ENCODE measurements at regions not wholly inside any gene's neighbourhood (a gene's known extent, or its start where the extent isn't known, plus 50 kb on each side); places are given as distances from the start of the nearest gene placed in this dataset.

GRCh38 chr2:136645236-136645828 lies 120.0 kb upstream of the THSD7B start:
- H3K27ac Mint-ChIP-seq, result no peak overlapping the region
- no peak for ATAC-seq
- H3K4me3 Mint-ChIP-seq, result no peak overlapping the region
- no peak for DNase-seq
- no peaks in the 10 kb centered on the region for H3K9me3 ChIP-seq (ENCODE audit: control insufficient read depth, low read length, poor library complexity, severe bottlenecking)
- H3K27me3 Mint-ChIP-seq, result peaks cover 28% of the 10 kb centered on the region
- no peaks in the 10 kb centered on the region for H3K4me1 Mint-ChIP-seq
- no peaks in the 10 kb centered on the region for H3K36me3 Mint-ChIP-seq (ENCODE audit: low read depth)

- no peak for ATAC-seq
- no peak for DNase-seq
- no peaks in the 10 kb centered on the region for H3K36me3 Mint-ChIP-seq (ENCODE audit: low read depth)
- H3K4me1 Mint-ChIP-seq, result no peaks in the 10 kb centered on the region
- peaks cover 24% of the 10 kb centered on the region for H3K27me3 Mint-ChIP-seq
- H3K9me3 ChIP-seq (ENCODE audit: control insufficient read depth, low read length, poor library complexity, severe bottlenecking), result no peaks in the 10 kb centered on the region
- H3K27ac Mint-ChIP-seq, result no peak overlapping the region
- H3K4me3 Mint-ChIP-seq, result no peak overlapping the region
These were observed 125.7 kb upstream of the THSD7B start for GRCh38 chr2:136639651-136640050.

GRCh38 chr2:136638193-136638592 lies 127.2 kb upstream of the THSD7B start:
- H3K9me3 ChIP-seq (ENCODE audit: control insufficient read depth, low read length, poor library complexity, severe bottlenecking), result no peaks in the 10 kb centered on the region
- Mint-ChIP-seq H3K4me1 (no peaks in the 10 kb centered on the region), H3K27me3 (peaks cover 24% of the 10 kb centered on the region), H3K36me3 (ENCODE audit: low read depth) (no peaks in the 10 kb centered on the region), H3K27ac (no peak overlapping the region), H3K4me3 (no peak overlapping the region)
- ATAC-seq, result no peak
- no peak for DNase-seq

- Mint-ChIP-seq H3K27ac (no peak overlapping the region), H3K4me3 (no peak overlapping the region), H3K27me3 (peaks cover 24% of the 10 kb centered on the region), H3K36me3 (ENCODE audit: low read depth) (no peaks in the 10 kb centered on the region), H3K4me1 (no peaks in the 10 kb centered on the region)
- H3K9me3 ChIP-seq (ENCODE audit: control insufficient read depth, low read length, poor library complexity, severe bottlenecking), result no peaks in the 10 kb centered on the region
- no peak for ATAC-seq
- no peak for DNase-seq
These were observed 127.9 kb upstream of the THSD7B start for GRCh38 chr2:136637402-136637801.

- Mint-ChIP-seq H3K36me3 (ENCODE audit: low read depth) (peaks cover 3% of the 10 kb centered on the region), H3K4me1 (no peaks in the 10 kb centered on the region), H3K27ac (no peak overlapping the region), H3K4me3 (no peak overlapping the region), H3K27me3 (peaks cover 46% of the 10 kb centered on the region)
- ATAC-seq, result no peak
- no peak for DNase-seq
- no peaks in the 10 kb centered on the region for H3K9me3 ChIP-seq (ENCODE audit: control insufficient read depth, low read length, poor library complexity, severe bottlenecking)
These were observed 136.9 kb upstream of the THSD7B start for GRCh38 chr2:136628490-136628889.

- H3K4me3 Mint-ChIP-seq, result no peak overlapping the region
- no peak overlapping the region for H3K27ac Mint-ChIP-seq
- H3K9me3 ChIP-seq (ENCODE audit: control insufficient read depth, low read length, poor library complexity, severe bottlenecking), result no peaks in the 10 kb centered on the region
- ATAC-seq (no peak), DNase-seq (no peak)
- H3K27me3 Mint-ChIP-seq, result peaks cover 12% of the 10 kb centered on the region
- H3K4me1 Mint-ChIP-seq, result no peaks in the 10 kb centered on the region
- H3K36me3 Mint-ChIP-seq (ENCODE audit: low read depth), result no peaks in the 10 kb centered on the region
These were observed 152.2 kb upstream of the THSD7B start for GRCh38 chr2:136613096-136613495.

- no peak for DNase-seq
- Mint-ChIP-seq H3K36me3 (ENCODE audit: low read depth) (no peaks in the 10 kb centered on the region), H3K27ac (no peak overlapping the region), H3K4me3 (no peak overlapping the region), H3K27me3 (peaks cover 20% of the 10 kb centered on the region), H3K4me1 (no peaks in the 10 kb centered on the region)
- no peak for ATAC-seq
- H3K9me3 ChIP-seq (ENCODE audit: control insufficient read depth, low read length, poor library complexity, severe bottlenecking), result no peaks in the 10 kb centered on the region
These were observed 153.3 kb upstream of the THSD7B start for GRCh38 chr2:136612079-136612478.

GRCh38 chr2:136611451-136611850 lies 153.9 kb upstream of the THSD7B start:
- DNase-seq (no peak), ATAC-seq (no peak)
- H3K27me3 Mint-ChIP-seq, result peaks cover 20% of the 10 kb centered on the region
- no peaks in the 10 kb centered on the region for H3K36me3 Mint-ChIP-seq (ENCODE audit: low read depth)
- H3K4me1 Mint-ChIP-seq, result no peaks in the 10 kb centered on the region
- no peaks in the 10 kb centered on the region for H3K9me3 ChIP-seq (ENCODE audit: control insufficient read depth, low read length, poor library complexity, severe bottlenecking)
- H3K4me3 Mint-ChIP-seq, result no peak overlapping the region
- no peak overlapping the region for H3K27ac Mint-ChIP-seq

GRCh38 chr2:136582628-136583205 lies 182.6 kb upstream of the THSD7B start:
- DNase-seq, result no peak
- peaks cover 5% of the 10 kb centered on the region for H3K27me3 Mint-ChIP-seq
- H3K9me3 ChIP-seq (ENCODE audit: control insufficient read depth, low read length, poor library complexity, severe bottlenecking), result no peaks in the 10 kb centered on the region
- no peak for ATAC-seq
- H3K36me3 Mint-ChIP-seq (ENCODE audit: low read depth), result no peaks in the 10 kb centered on the region
- H3K4me1 Mint-ChIP-seq, result no peaks in the 10 kb centered on the region
- H3K27ac Mint-ChIP-seq, result no peak overlapping the region
- H3K4me3 Mint-ChIP-seq, result no peak overlapping the region

GRCh38 chr2:136572335-136572734 lies 193.0 kb upstream of the THSD7B start:
- Mint-ChIP-seq H3K4me3 (no peak overlapping the region), H3K36me3 (ENCODE audit: low read depth) (no peaks in the 10 kb centered on the region), H3K27me3 (peaks cover 21% of the 10 kb centered on the region), H3K27ac (no peak overlapping the region), H3K4me1 (no peaks in the 10 kb centered on the region)
- no peaks in the 10 kb centered on the region for H3K9me3 ChIP-seq (ENCODE audit: control insufficient read depth, low read length, poor library complexity, severe bottlenecking)
- ATAC-seq (no peak), DNase-seq (no peak)

GRCh38 chr2:136557203-136557602 lies 208.1 kb upstream of the THSD7B start:
- H3K36me3 Mint-ChIP-seq (ENCODE audit: low read depth), result no peaks in the 10 kb centered on the region
- no peaks in the 10 kb centered on the region for H3K9me3 ChIP-seq (ENCODE audit: control insufficient read depth, low read length, poor library complexity, severe bottlenecking)
- H3K27ac Mint-ChIP-seq, result no peak overlapping the region
- peaks cover 28% of the 10 kb centered on the region for H3K27me3 Mint-ChIP-seq
- no peak overlapping the region for H3K4me3 Mint-ChIP-seq
- ATAC-seq (no peak), DNase-seq (no peak)
- no peaks in the 10 kb centered on the region for H3K4me1 Mint-ChIP-seq

- no peaks in the 10 kb centered on the region for H3K9me3 ChIP-seq (ENCODE audit: control insufficient read depth, low read length, poor library complexity, severe bottlenecking)
- no peaks in the 10 kb centered on the region for H3K36me3 Mint-ChIP-seq (ENCODE audit: low read depth)
- ATAC-seq (no peak), DNase-seq (no peak)
- no peak overlapping the region for H3K4me3 Mint-ChIP-seq
- H3K27ac Mint-ChIP-seq, result no peak overlapping the region
- peaks cover 24% of the 10 kb centered on the region for H3K27me3 Mint-ChIP-seq
- no peaks in the 10 kb centered on the region for H3K4me1 Mint-ChIP-seq
These were observed 215.2 kb upstream of the THSD7B start for GRCh38 chr2:136550181-136550580.

- H3K36me3 Mint-ChIP-seq (ENCODE audit: low read depth), result no peaks in the 10 kb centered on the region
- no peaks in the 10 kb centered on the region for H3K4me1 Mint-ChIP-seq
- H3K27ac Mint-ChIP-seq, result no peak overlapping the region
- no peaks in the 10 kb centered on the region for H3K9me3 ChIP-seq (ENCODE audit: control insufficient read depth, low read length, poor library complexity, severe bottlenecking)
- peaks cover 23% of the 10 kb centered on the region for H3K27me3 Mint-ChIP-seq
- no peak for ATAC-seq
- H3K4me3 Mint-ChIP-seq, result no peak overlapping the region
- DNase-seq, result no peak
These were observed 226.0 kb upstream of the THSD7B start for GRCh38 chr2:136539355-136539754.

GRCh38 chr2:136538489-136538888 lies 226.9 kb upstream of the THSD7B start:
- Mint-ChIP-seq H3K27ac (no peak overlapping the region), H3K4me3 (no peak overlapping the region), H3K27me3 (peaks cover 14% of the 10 kb centered on the region), H3K36me3 (ENCODE audit: low read depth) (no peaks in the 10 kb centered on the region), H3K4me1 (no peaks in the 10 kb centered on the region)
- H3K9me3 ChIP-seq (ENCODE audit: control insufficient read depth, low read length, poor library complexity, severe bottlenecking), result no peaks in the 10 kb centered on the region
- ATAC-seq (no peak), DNase-seq (no peak)

Data from T-helper 17 cell (primary cell).